HL-60 (cell line): ENCODE measurements at regions not wholly inside any gene's neighbourhood (a gene's known extent, or its start where the extent isn't known, plus 50 kb on each side); places are given as distances from the start of the nearest gene placed in this dataset.

Source experiments
- DNase-seq, 2 experiments: peaks; one replicate each; pipeline ENCODE4 v3.0.0-alpha.2; 2010 to 2020; ENCODE audit warnings: low read depth in 1 of 2, low spot score in 1 of 2
- H3K27ac ChIP-seq: fragments of 250-450 bp; sonication (Bioruptor Pico); replicated peaks from 2 replicates; pipeline ENCODE4 v1.5.1; 2020; ENCODE audit warnings: mild to moderate bottlenecking, moderate library complexity
- H3K27me3 ChIP-seq: fragments of 250-450 bp; sonication (Bioruptor Pico); 2 replicates; pipeline ENCODE4 v1.5.1; 2021; ENCODE audit warnings: mild to moderate bottlenecking, moderate library complexity; ENCODE audit not compliant: insufficient read depth, poor library complexity, severe bottlenecking
- H3K4me3 ChIP-seq: replicated peaks from 2 replicates; pipeline ENCODE4 v1.5.1; 2011; ENCODE audit warnings: mild to moderate bottlenecking, control low read depth, low read length; ENCODE audit not compliant: insufficient read depth
- CTCF ChIP-seq: IDR thresholded peaks from one replicate; pipeline ENCODE4 v1.5.1; 2011; ENCODE audit warnings: low read length, control low read depth, inconsistent platforms; ENCODE audit not compliant: insufficient read depth
- GABPA ChIP-seq: IDR thresholded peaks from 2 replicates; pipeline ENCODE4 v1.6.1; 2012; ENCODE audit warnings: low read depth
- POLR2AphosphoS5 ChIP-seq: IDR thresholded peaks from 2 replicates; pipeline ENCODE4 v1.6.1; 2012; ENCODE audit warnings: low read depth
- REST ChIP-seq: IDR thresholded peaks from 2 replicates; pipeline ENCODE4 v1.6.1; 2012; ENCODE audit warnings: low read depth; ENCODE audit not compliant: insufficient replicate concordance
- SPI1 ChIP-seq: IDR thresholded peaks from 2 replicates; pipeline ENCODE4 v1.6.1; 2012; ENCODE audit warnings: low read depth, mild to moderate bottlenecking, borderline replicate concordance

GRCh38 chr1:91129017-91129416, 107.2 kb upstream of the ZNF644 start:
- no peaks in the 10 kb centered on the region for H3K27me3 ChIP-seq
- no peak overlapping the region for H3K4me3 ChIP-seq
- no peak for DNase-seq
- H3K27ac ChIP-seq: no peak overlapping the region
- no peak for TF ChIP-seq POLR2AphosphoS5
- TF ChIP-seq SPI1: no peak
- TF ChIP-seq CTCF: no peak
- TF ChIP-seq REST: no peak
- TF ChIP-seq GABPA: no peak

- no peaks in the 10 kb centered on the region for H3K27me3 ChIP-seq
- no peak overlapping the region for H3K4me3 ChIP-seq
- H3K27ac ChIP-seq: no peak overlapping the region
- no peak for DNase-seq
- TF ChIP-seq SPI1 (no peak), CTCF (no peak)
These were observed 103.2 kb upstream of the ZNF644 start for GRCh38 chr1:91124989-91125417.

GRCh38 chr1:91124290-91124985, 102.6 kb upstream of the ZNF644 start:
- Histone ChIP-seq H3K27ac (no peak overlapping the region), H3K4me3 (no peak overlapping the region), H3K27me3 (no peaks in the 10 kb centered on the region)
- no peak for DNase-seq
- TF ChIP-seq GABPA (no peak), CTCF (no peak), POLR2AphosphoS5 (no peak), SPI1 (no peak)

- no peak overlapping the region for H3K27ac ChIP-seq
- no peak for DNase-seq
- no peak overlapping the region for H3K4me3 ChIP-seq
- no peaks in the 10 kb centered on the region for H3K27me3 ChIP-seq
- TF ChIP-seq POLR2AphosphoS5 (no peak), SPI1 (no peak), CTCF (no peak)
These were observed 101.9 kb upstream of the ZNF644 start for GRCh38 chr1:91123773-91124172.
